ENCODE measurements at regions not wholly inside any gene's neighbourhood (a gene's known extent, or its start where the extent isn't known, plus 50 kb on each side); places are given as distances from the start of the nearest gene placed in this dataset.

DNA sequence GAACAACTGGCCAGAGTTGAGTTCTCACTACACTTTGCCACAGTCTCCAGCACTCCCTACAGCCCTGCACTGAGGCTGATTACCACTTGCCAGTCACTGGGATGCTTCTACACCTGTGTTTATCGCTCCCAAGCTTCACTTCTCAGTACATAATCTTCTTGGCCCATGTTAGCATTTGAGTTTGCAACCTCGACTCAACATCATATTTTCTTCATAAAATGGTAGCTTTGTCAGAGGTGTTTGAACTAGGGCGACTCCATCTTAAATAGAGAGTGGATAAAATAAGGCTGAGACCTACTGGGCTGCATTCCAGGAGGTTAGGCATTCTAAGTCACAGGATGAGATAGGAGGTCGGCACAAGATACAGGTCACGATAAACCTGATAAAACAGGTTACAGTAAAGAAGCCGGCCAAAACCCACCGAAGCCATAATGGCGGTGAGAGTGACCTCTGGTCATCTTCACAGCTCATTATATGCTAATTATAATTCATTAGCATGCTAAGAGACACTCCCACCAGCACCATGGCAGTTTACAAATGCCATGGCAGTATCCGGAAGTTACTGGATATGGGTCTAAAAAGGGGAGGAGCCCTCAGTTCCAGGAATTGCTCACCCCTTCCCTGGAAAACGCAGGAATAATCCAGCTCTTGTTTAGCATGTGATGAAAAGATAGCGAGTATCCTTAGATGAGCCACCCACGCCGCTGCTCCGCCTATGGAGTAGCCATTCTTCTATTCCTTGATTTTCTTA lies 105.8 kb upstream of the KLF6 start (continued):
- TF ChIP-seq, protein P1, sequence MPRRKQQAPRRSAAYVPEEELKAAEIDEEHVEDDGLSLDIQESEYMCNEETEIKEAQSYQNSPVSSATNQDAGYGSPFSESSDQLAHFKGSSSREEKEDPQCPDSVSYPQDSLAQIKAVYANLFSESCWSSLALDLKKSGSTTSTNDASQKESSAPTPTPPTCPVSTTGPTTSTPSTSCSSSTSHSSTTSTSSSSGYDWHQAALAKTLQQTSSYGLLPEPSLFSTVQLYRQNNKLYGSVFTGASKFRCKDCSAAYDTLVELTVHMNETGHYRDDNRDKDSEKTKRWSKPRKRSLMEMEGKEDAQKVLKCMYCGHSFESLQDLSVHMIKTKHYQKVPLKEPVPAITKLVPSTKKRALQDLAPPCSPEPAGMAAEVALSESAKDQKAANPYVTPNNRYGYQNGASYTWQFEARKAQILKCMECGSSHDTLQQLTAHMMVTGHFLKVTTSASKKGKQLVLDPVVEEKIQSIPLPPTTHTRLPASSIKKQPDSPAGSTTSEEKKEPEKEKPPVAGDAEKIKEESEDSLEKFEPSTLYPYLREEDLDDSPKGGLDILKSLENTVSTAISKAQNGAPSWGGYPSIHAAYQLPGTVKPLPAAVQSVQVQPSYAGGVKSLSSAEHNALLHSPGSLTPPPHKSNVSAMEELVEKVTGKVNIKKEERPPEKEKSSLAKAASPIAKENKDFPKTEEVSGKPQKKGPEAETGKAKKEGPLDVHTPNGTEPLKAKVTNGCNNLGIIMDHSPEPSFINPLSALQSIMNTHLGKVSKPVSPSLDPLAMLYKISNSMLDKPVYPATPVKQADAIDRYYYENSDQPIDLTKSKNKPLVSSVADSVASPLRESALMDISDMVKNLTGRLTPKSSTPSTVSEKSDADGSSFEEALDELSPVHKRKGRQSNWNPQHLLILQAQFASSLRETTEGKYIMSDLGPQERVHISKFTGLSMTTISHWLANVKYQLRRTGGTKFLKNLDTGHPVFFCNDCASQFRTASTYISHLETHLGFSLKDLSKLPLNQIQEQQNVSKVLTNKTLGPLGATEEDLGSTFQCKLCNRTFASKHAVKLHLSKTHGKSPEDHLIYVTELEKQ (CRISPR knock-in tag; IDR thresholded peaks at IDR 0.05), result peak; percentile 98
- TF ChIP-seq L3MBTL2 (IDR thresholded peaks at IDR 0.05) (peak; percentile 66), U2AF2 (optimal IDR thresholded peaks at IDR 0.05; ENCODE audit: low read depth, low read length) (no peak), FOS (IDR thresholded peaks at IDR 0.05; ENCODE audit: extremely low read depth, insufficient read length) (no peak), ARID1B (IDR thresholded peaks at IDR 0.05) (peak; percentile 75), POLR2H (tag; IDR thresholded peaks at IDR 0.05; ENCODE audit: low read depth) (peak; percentile 83), CBX2 (IDR thresholded peaks at IDR 0.05; ENCODE audit: insufficient read depth, low read length, poor library complexity, severe bottlenecking) (no peak), MIER1 (IDR thresholded peaks at IDR 0.05; ENCODE audit: low read depth) (no peak), TRIM28 (IDR thresholded peaks at IDR 0.05) (no peak), MAFG (tag; conservative IDR thresholded peaks at IDR 0.05) (0 out of 2 replicates have a peak, but pooled peaks have one; percentile 32)
- TF ChIP-seq, protein P2, sequence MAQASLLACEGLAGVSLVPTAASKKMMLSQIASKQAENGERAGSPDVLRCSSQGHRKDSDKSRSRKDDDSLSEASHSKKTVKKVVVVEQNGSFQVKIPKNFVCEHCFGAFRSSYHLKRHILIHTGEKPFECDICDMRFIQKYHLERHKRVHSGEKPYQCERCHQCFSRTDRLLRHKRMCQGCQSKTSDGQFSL (CRISPR knock-in tag; IDR thresholded peaks at IDR 0.05), result no peak
- TF ChIP-seq, protein P2 (tag; IDR thresholded peaks at IDR 0.05), result peak; percentile 30 to 98; a peak in 2 of 4 replicates
- TF ChIP-seq, protein P3, sequence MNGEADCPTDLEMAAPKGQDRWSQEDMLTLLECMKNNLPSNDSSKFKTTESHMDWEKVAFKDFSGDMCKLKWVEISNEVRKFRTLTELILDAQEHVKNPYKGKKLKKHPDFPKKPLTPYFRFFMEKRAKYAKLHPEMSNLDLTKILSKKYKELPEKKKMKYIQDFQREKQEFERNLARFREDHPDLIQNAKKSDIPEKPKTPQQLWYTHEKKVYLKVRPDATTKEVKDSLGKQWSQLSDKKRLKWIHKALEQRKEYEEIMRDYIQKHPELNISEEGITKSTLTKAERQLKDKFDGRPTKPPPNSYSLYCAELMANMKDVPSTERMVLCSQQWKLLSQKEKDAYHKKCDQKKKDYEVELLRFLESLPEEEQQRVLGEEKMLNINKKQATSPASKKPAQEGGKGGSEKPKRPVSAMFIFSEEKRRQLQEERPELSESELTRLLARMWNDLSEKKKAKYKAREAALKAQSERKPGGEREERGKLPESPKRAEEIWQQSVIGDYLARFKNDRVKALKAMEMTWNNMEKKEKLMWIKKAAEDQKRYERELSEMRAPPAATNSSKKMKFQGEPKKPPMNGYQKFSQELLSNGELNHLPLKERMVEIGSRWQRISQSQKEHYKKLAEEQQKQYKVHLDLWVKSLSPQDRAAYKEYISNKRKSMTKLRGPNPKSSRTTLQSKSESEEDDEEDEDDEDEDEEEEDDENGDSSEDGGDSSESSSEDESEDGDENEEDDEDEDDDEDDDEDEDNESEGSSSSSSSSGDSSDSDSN (IDR thresholded peaks at IDR 0.05; ENCODE audit: borderline replicate concordance in 1 of 2, low read depth in 2 of 2, low read length in 2 of 2), result no peak
- TF ChIP-seq, protein P4, sequence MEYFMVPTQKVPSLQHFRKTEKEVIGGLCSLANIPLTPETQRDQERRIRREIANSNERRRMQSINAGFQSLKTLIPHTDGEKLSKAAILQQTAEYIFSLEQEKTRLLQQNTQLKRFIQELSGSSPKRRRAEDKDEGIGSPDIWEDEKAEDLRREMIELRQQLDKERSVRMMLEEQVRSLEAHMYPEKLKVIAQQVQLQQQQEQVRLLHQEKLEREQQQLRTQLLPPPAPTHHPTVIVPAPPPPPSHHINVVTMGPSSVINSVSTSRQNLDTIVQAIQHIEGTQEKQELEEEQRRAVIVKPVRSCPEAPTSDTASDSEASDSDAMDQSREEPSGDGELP (CRISPR knock-in tag; IDR thresholded peaks at IDR 0.05; ENCODE audit: borderline replicate concordance), result no peak
- TF ChIP-seq, protein P5, sequence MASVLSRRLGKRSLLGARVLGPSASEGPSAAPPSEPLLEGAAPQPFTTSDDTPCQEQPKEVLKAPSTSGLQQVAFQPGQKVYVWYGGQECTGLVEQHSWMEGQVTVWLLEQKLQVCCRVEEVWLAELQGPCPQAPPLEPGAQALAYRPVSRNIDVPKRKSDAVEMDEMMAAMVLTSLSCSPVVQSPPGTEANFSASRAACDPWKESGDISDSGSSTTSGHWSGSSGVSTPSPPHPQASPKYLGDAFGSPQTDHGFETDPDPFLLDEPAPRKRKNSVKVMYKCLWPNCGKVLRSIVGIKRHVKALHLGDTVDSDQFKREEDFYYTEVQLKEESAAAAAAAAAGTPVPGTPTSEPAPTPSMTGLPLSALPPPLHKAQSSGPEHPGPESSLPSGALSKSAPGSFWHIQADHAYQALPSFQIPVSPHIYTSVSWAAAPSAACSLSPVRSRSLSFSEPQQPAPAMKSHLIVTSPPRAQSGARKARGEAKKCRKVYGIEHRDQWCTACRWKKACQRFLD (CRISPR knock-in tag; IDR thresholded peaks at IDR 0.05), result peak; percentile 100
- TF ChIP-seq, protein P6, sequence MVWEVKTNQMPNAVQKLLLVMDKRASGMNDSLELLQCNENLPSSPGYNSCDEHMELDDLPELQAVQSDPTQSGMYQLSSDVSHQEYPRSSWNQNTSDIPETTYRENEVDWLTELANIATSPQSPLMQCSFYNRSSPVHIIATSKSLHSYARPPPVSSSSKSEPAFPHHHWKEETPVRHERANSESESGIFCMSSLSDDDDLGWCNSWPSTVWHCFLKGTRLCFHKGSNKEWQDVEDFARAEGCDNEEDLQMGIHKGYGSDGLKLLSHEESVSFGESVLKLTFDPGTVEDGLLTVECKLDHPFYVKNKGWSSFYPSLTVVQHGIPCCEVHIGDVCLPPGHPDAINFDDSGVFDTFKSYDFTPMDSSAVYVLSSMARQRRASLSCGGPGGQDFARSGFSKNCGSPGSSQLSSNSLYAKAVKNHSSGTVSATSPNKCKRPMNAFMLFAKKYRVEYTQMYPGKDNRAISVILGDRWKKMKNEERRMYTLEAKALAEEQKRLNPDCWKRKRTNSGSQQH (CRISPR knock-in tag; IDR thresholded peaks at IDR 0.05), result peak; percentile 89; the same call in 1 of the 2 replicates

All from K562 (cell line).